ENCODE measurements at regions not wholly inside any gene's neighbourhood (a gene's known extent, or its start where the extent isn't known, plus 50 kb on each side); places are given as distances from the start of the nearest gene placed in this dataset.

GRCh38 chr6:131377112-131377705, 195.8 kb upstream of the ARG1 start:
- no peak for DNase-seq
- TF ChIP-seq POLR2A (IDR thresholded peaks at IDR 0.05): no peak
- intact Hi-C loops (cut with DNase I; ENCODE audit: low total_unique reads): no loop called here
- Histone ChIP-seq H3K27ac (no peak overlapping the region), H3K36me3 (no peaks in the 10 kb centered on the region), H3K4me1 (no peaks in the 10 kb centered on the region), H3K27me3 (no peaks in the 10 kb centered on the region), H3K4me3 (no peak overlapping the region), H3K9me3 (no peaks in the 10 kb centered on the region)

DNA sequence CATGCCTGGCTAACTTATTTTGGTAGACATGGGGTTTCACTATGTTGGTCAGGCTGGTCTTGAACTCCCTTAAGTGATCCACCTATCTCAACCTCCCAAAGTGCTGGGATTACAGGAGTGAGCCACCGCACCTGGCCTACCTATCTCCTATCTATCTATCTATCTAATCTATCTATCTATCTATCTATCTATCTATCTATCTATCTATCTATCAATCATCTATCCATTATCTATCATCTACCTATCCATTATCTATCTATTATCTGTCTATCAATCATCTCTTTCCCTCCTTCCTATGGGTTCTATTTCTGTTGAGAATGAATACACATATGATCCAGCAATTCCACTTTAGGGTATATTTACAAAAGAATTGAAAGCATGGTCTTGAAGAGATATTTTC, 194.2 kb upstream of the ARG1 start:
- Histone ChIP-seq H3K4me3 (no peak overlapping the region), H3K36me3 (no peaks in the 10 kb centered on the region), H3K27ac (no peak overlapping the region), H3K9me3 (no peaks in the 10 kb centered on the region), H3K27me3 (no peaks in the 10 kb centered on the region), H3K4me1 (no peaks in the 10 kb centered on the region)
- no peak for TF ChIP-seq POLR2A (IDR thresholded peaks at IDR 0.05)
- TF ChIP-seq, protein P1, sequence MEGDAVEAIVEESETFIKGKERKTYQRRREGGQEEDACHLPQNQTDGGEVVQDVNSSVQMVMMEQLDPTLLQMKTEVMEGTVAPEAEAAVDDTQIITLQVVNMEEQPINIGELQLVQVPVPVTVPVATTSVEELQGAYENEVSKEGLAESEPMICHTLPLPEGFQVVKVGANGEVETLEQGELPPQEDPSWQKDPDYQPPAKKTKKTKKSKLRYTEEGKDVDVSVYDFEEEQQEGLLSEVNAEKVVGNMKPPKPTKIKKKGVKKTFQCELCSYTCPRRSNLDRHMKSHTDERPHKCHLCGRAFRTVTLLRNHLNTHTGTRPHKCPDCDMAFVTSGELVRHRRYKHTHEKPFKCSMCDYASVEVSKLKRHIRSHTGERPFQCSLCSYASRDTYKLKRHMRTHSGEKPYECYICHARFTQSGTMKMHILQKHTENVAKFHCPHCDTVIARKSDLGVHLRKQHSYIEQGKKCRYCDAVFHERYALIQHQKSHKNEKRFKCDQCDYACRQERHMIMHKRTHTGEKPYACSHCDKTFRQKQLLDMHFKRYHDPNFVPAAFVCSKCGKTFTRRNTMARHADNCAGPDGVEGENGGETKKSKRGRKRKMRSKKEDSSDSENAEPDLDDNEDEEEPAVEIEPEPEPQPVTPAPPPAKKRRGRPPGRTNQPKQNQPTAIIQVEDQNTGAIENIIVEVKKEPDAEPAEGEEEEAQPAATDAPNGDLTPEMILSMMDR (IDR thresholded peaks at IDR 0.05): no peak
- intact Hi-C loops (cut with DNase I; ENCODE audit: low total_unique reads): no loop called here
- DNase-seq: no peak

GRCh38 chr6:131379948-131380347, 193.1 kb upstream of the ARG1 start:
- no peak overlapping the region for H3K27ac ChIP-seq
- H3K9me3 ChIP-seq: no peaks in the 10 kb centered on the region
- no peaks in the 10 kb centered on the region for H3K36me3 ChIP-seq
- no peaks in the 10 kb centered on the region for H3K4me1 ChIP-seq
- H3K4me3 ChIP-seq: no peak overlapping the region
- H3K27me3 ChIP-seq: no peaks in the 10 kb centered on the region
- no peak for DNase-seq
- intact Hi-C loops (cut with DNase I; ENCODE audit: low total_unique reads): no loop called here
- no peak for TF ChIP-seq POLR2A (IDR thresholded peaks at IDR 0.05)

DNA sequence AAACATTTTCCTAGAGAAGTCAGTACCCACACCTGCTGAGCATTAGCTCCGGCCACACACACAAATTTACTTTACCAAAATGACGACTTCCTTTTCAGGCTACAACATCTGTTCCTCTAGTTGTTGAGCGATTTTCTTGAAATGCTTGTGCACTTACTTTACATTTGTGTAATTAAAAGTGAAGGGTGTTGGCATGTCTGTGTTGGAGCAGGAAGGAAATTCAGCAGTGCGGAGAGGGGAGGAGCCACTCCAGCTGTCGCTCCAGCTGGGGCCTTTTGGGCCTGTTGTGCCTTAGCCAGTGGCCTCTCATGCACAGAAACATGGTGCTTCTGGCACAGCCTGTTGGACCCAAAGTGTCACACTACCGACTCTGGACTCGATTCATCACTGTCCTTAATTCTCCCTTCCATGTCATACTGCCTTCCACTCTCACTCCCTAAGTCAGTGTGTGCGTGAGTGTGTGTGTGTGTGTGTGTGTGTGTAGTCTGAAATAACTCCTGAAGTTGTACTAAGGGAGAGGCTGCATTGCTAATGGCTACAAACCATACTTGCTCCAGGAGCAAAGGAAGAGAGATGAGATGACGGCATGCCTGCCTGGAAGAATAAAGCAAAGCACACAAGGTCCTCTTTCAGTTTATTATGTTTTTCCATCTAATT, 191.8 kb upstream of the ARG1 start:
- Histone ChIP-seq H3K36me3 (no peaks in the 10 kb centered on the region), H3K4me3 (no peak overlapping the region), H3K9me3 (no peaks in the 10 kb centered on the region), H3K4me1 (no peaks in the 10 kb centered on the region), H3K27ac (no peak overlapping the region), H3K27me3 (no peaks in the 10 kb centered on the region)
- TF ChIP-seq, protein P1 (IDR thresholded peaks at IDR 0.05): no peak
- TF ChIP-seq POLR2A (IDR thresholded peaks at IDR 0.05): no peak
- DNase-seq: no peak
- intact Hi-C loops (cut with DNase I; ENCODE audit: low total_unique reads): no loop called here

DNA sequence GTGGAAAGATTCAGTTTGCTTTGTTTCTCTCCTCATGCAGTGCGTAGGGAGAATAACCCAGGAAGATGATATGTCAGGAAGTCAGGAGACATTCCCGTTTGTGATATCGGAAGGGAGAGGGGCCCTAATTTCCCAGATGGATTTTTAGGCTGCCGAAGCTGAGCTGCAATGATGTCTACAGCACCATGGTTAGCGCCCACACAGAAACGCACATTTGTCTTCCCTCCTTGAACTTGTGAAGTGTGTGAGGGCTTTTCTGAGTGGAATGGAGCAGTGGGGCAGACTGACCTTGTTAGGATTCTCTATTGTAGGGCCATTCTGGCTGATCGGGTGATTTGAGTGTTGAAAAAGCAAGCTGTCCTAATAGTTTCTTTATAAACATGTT, 191.3 kb upstream of the ARG1 start:
- Histone ChIP-seq H3K27me3 (no peaks in the 10 kb centered on the region), H3K4me3 (no peak overlapping the region), H3K27ac (no peak overlapping the region), H3K36me3 (no peaks in the 10 kb centered on the region), H3K4me1 (no peaks in the 10 kb centered on the region), H3K9me3 (no peaks in the 10 kb centered on the region)
- TF ChIP-seq POLR2A (IDR thresholded peaks at IDR 0.05): no peak
- DNase-seq: no peak
- intact Hi-C loops (cut with DNase I; ENCODE audit: low total_unique reads): no loop called here

DNA sequence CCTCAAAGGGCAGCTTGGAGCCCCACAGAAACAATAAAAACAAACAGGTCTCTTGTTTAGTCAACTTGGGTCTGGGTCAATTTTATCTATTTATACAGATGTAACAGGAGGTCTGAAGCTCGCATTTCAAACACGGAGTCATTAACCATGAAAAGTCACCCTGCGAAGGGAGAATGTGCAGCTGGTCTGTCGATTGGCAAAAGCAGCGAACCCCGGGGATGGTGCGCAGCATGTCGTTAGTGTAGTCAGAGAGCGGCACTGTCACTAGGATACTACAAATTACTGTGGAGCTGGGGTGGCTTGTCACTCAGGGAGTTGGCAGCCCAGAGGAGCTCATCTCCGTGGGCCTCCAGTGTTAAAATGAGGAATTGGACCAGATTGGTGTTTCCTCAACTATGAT, 190.4 kb upstream of the ARG1 start:
- TF ChIP-seq, protein P1 (IDR thresholded peaks at IDR 0.05): no peak
- TF ChIP-seq POLR2A (IDR thresholded peaks at IDR 0.05): no peak
- Histone ChIP-seq H3K9me3 (no peaks in the 10 kb centered on the region), H3K27me3 (no peaks in the 10 kb centered on the region), H3K4me1 (no peaks in the 10 kb centered on the region), H3K27ac (no peak overlapping the region), H3K4me3 (no peak overlapping the region), H3K36me3 (no peaks in the 10 kb centered on the region)
- intact Hi-C loops (cut with DNase I; ENCODE audit: low total_unique reads): no loop called here
- no peak for DNase-seq

Measured in uterus (tissue), 3 donors.